IPS-15b (cell line): ENCODE measurements at regions not wholly inside any gene's neighbourhood (a gene's known extent, or its start where the extent isn't known, plus 50 kb on each side); places are given as distances from the start of the nearest gene placed in this dataset.
"Not testable (repeated sequence)": the region's sequence is repeated elsewhere in the genome, so short reads cannot be mapped to it uniquely, and the experiment has no call there.

Experiments used
- H3K27me3 ChIP-seq: one replicate; pipeline ENCODE4 v1.6.1; 2013; ENCODE audit warnings: low read length; ENCODE audit not compliant: control insufficient read depth, insufficient read depth
- H3K36me3 ChIP-seq: one replicate; pipeline ENCODE4 v1.6.1; 2013; ENCODE audit warnings: low read length; ENCODE audit not compliant: control insufficient read depth, insufficient read depth
- H3K4me1 ChIP-seq: one replicate; pipeline ENCODE4 v1.6.1; 2013; ENCODE audit warnings: mild to moderate bottlenecking, low read length; ENCODE audit not compliant: control insufficient read depth, insufficient read depth
- H3K4me3 ChIP-seq: one replicate; pipeline ENCODE4 v1.5.1; 2013; ENCODE audit warnings: low read depth, low read length
- H3K9ac ChIP-seq: one replicate; pipeline ENCODE4 v1.6.1; 2013; ENCODE audit warnings: low read depth, mild to moderate bottlenecking, low read length
- H3K9me3 ChIP-seq: one replicate; pipeline ENCODE4 v1.6.1; 2013; ENCODE audit warnings: mild to moderate bottlenecking, low read length; ENCODE audit not compliant: control insufficient read depth, insufficient read depth

- Histone ChIP-seq H3K4me3 (no peak overlapping the region), H3K9ac (no peak overlapping the region)
Observed at GRCh38 chr10:52956861-52957260, 184.3 kb upstream of the MBL2 start.

GRCh38 chr10:52956461-52956860, 183.9 kb upstream of the MBL2 start:
- Histone ChIP-seq H3K9me3 (no peaks in the 10 kb centered on the region), H3K36me3 (peaks cover 5% of the 10 kb centered on the region), H3K9ac (no peak overlapping the region), H3K4me3 (no peak overlapping the region), H3K27me3 (no peaks in the 10 kb centered on the region), H3K4me1 (no peaks in the 10 kb centered on the region)

More at GRCh38 chr10:52956861-52957260, 184.3 kb upstream of the MBL2 start:
- Histone ChIP-seq H3K27me3 (no peaks in the 10 kb centered on the region), H3K36me3 (peaks cover 5% of the 10 kb centered on the region), H3K4me1 (no peaks in the 10 kb centered on the region), H3K9me3 (no peaks in the 10 kb centered on the region)

- H3K4me1 ChIP-seq, result no peaks in the 10 kb centered on the region
- H3K9ac ChIP-seq, result no peak overlapping the region
- H3K27me3 ChIP-seq, result no peaks in the 10 kb centered on the region
- H3K9me3 ChIP-seq, result no peaks in the 10 kb centered on the region
- no peak overlapping the region for H3K4me3 ChIP-seq
- peaks cover 5% of the 10 kb centered on the region for H3K36me3 ChIP-seq
Observed at GRCh38 chr10:52955337-52955736, 182.8 kb upstream of the MBL2 start.

GRCh38 chr10:52954407-52954806, 181.8 kb upstream of the MBL2 start:
- no peak overlapping the region for H3K9ac ChIP-seq
- no peak overlapping the region for H3K4me3 ChIP-seq
- H3K27me3 ChIP-seq, result no peaks in the 10 kb centered on the region
- H3K4me1 ChIP-seq, result no peaks in the 10 kb centered on the region
- no peaks in the 10 kb centered on the region for H3K9me3 ChIP-seq
- H3K36me3 ChIP-seq, result peaks cover 5% of the 10 kb centered on the region

- Histone ChIP-seq H3K36me3 (peaks cover 5% of the 10 kb centered on the region), H3K27me3 (no peaks in the 10 kb centered on the region), H3K9me3 (no peaks in the 10 kb centered on the region), H3K4me3 (no peak overlapping the region), H3K4me1 (no peaks in the 10 kb centered on the region), H3K9ac (no peak overlapping the region)
Observed at GRCh38 chr10:52952391-52953055, 179.9 kb upstream of the MBL2 start.

GRCh38 chr10:52951824-52952223, 179.2 kb upstream of the MBL2 start:
- Histone ChIP-seq H3K9ac (no peak overlapping the region), H3K9me3 (no peaks in the 10 kb centered on the region), H3K27me3 (no peaks in the 10 kb centered on the region)

GRCh38 chr10:52950578-52950977, 178.0 kb upstream of the MBL2 start:
- no peaks in the 10 kb centered on the region for H3K4me1 ChIP-seq
- H3K9me3 ChIP-seq, result no peaks in the 10 kb centered on the region
- H3K4me3 ChIP-seq, result no peak overlapping the region
- H3K9ac ChIP-seq, result no peak overlapping the region
- H3K36me3 ChIP-seq, result peaks cover 5% of the 10 kb centered on the region
- no peaks in the 10 kb centered on the region for H3K27me3 ChIP-seq

More at GRCh38 chr10:52951824-52952223, 179.2 kb upstream of the MBL2 start:
- Histone ChIP-seq H3K4me3 (no peak overlapping the region), H3K36me3 (peaks cover 5% of the 10 kb centered on the region), H3K4me1 (no peaks in the 10 kb centered on the region)

- H3K9ac ChIP-seq, result no peak overlapping the region
- no peak overlapping the region for H3K4me3 ChIP-seq
- peaks cover 5% of the 10 kb centered on the region for H3K36me3 ChIP-seq
- H3K4me1 ChIP-seq, result no peaks in the 10 kb centered on the region
- no peaks in the 10 kb centered on the region for H3K9me3 ChIP-seq
- no peaks in the 10 kb centered on the region for H3K27me3 ChIP-seq
Observed at GRCh38 chr10:52949899-52950298, 177.3 kb upstream of the MBL2 start.

GRCh38 chr10:52946486-52946885, 173.9 kb upstream of the MBL2 start:
- H3K4me3 ChIP-seq, result no peak overlapping the region
- H3K4me1 ChIP-seq, result no peaks in the 10 kb centered on the region
- no peaks in the 10 kb centered on the region for H3K36me3 ChIP-seq
- no peak overlapping the region for H3K9ac ChIP-seq
- no peaks in the 10 kb centered on the region for H3K9me3 ChIP-seq
- no peaks in the 10 kb centered on the region for H3K27me3 ChIP-seq

GRCh38 chr10:52945521-52945920, 172.9 kb upstream of the MBL2 start:
- H3K36me3 ChIP-seq, H3K9ac ChIP-seq, H3K4me3 ChIP-seq, H3K9me3 ChIP-seq, H3K27me3 ChIP-seq, H3K4me1 ChIP-seq: not testable (repeated sequence)

- no peaks in the 10 kb centered on the region for H3K9me3 ChIP-seq
- no peaks in the 10 kb centered on the region for H3K27me3 ChIP-seq
- H3K4me1 ChIP-seq, result no peaks in the 10 kb centered on the region
- H3K36me3 ChIP-seq, result no peaks in the 10 kb centered on the region
- H3K9ac ChIP-seq, result no peak overlapping the region
- no peak overlapping the region for H3K4me3 ChIP-seq
Observed at GRCh38 chr10:52940921-52941320, 168.3 kb upstream of the MBL2 start.

GRCh38 chr10:52939894-52940293, 167.3 kb upstream of the MBL2 start:
- Histone ChIP-seq H3K9me3 (no peaks in the 10 kb centered on the region), H3K4me3 (no peak overlapping the region), H3K4me1 (no peaks in the 10 kb centered on the region), H3K9ac (no peak overlapping the region), H3K36me3 (no peaks in the 10 kb centered on the region), H3K27me3 (no peaks in the 10 kb centered on the region)
